Keratinocyte (primary cell): ENCODE measurements at regions not wholly inside any gene's neighbourhood (a gene's known extent, or its start where the extent isn't known, plus 50 kb on each side); places are given as distances from the start of the nearest gene placed in this dataset.

Experiments
- EZH2 ChIP-seq: IDR thresholded peaks from one replicate; pipeline ENCODE4 v1.6.1; 2012; ENCODE audit warnings: inconsistent platforms, mild to moderate bottlenecking, low read length, moderate library complexity
- TF ChIP-seq, protein P1 (sequence below), 3 experiments: IDR thresholded peaks in 1 of 3; conservative IDR thresholded peaks in 1 of 3; optimal IDR thresholded peaks in 1 of 3; 2 replicates in 2 of 3; 3 replicates in 1 of 3; pipeline versions ENCODE3 to v1.5.1; 2011; ENCODE audit warnings: low read length in 3 of 3, mild to moderate bottlenecking in 3 of 3, moderate library complexity in 2 of 3, control low read depth in 1 of 3, inconsistent platforms in 1 of 3; ENCODE audit not compliant: insufficient read depth in 2 of 3; ENCODE audit errors: extremely low read depth in 1 of 3

DNA sequence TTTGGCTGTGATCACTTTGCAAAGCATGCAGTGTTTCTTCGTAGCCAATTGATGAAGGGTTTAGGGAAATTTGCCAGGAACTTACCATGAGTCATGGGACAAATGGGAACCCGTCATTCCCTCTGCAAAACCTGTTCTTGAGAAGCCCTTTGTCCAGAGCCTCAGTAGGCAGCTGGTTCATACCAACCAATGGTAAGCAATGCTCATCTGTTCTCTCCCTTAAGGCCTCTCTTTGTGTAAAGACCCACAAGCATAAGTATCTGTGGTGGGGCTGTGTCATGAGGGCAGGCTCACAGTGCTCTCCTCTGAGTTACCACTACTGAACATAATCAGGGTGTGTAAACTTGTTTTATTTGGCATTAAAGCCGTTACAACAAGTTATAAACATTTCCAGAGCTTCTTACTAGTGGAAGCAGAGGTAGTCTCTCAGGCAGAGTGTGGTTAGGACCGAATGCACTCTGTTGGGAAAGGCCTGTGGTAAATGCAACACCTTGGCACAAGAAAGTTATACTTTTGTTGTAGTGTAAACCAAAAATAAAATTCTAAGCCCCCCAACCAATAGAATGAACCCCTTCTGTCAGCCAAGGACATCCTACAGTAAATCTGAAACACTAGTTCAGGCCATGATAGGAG lies 119.8 kb downstream of the SINHCAF start:
- TF ChIP-seq, protein P1, sequence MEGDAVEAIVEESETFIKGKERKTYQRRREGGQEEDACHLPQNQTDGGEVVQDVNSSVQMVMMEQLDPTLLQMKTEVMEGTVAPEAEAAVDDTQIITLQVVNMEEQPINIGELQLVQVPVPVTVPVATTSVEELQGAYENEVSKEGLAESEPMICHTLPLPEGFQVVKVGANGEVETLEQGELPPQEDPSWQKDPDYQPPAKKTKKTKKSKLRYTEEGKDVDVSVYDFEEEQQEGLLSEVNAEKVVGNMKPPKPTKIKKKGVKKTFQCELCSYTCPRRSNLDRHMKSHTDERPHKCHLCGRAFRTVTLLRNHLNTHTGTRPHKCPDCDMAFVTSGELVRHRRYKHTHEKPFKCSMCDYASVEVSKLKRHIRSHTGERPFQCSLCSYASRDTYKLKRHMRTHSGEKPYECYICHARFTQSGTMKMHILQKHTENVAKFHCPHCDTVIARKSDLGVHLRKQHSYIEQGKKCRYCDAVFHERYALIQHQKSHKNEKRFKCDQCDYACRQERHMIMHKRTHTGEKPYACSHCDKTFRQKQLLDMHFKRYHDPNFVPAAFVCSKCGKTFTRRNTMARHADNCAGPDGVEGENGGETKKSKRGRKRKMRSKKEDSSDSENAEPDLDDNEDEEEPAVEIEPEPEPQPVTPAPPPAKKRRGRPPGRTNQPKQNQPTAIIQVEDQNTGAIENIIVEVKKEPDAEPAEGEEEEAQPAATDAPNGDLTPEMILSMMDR (optimal IDR thresholded peaks at IDR 0.05 in 1 of 3, IDR thresholded peaks at IDR 0.05 in 1 of 3, conservative IDR thresholded peaks at IDR 0.05 in 1 of 3; ENCODE audit: extremely low read depth in 1 of 3, insufficient read depth in 2 of 3, low read length in 3 of 3): no peak
- no peak for TF ChIP-seq EZH2
